Upper lobe of right lung (tissue), 1 donor: ENCODE measurements at regions not wholly inside any gene's neighbourhood (a gene's known extent, or its start where the extent isn't known, plus 50 kb on each side); places are given as distances from the start of the nearest gene placed in this dataset.

Experiments
- ATAC-seq: fragments of 200-7000 bp; cut with Tn5 transposase; one replicate; pipeline ENCODE4 v1.9.1; 2020; ENCODE audit warnings: mild to moderate bottlenecking, moderate library complexity
- DNase-seq: peaks from one replicate; pipeline ENCODE4 v3.0.0-alpha.2; 2020
- H3K27ac ChIP-seq: fragments of 200-600 bp; one replicate; pipeline ENCODE4 v1.8.0; 2022
- H3K27me3 ChIP-seq: fragments of 200-600 bp; one replicate; pipeline ENCODE4 v1.8.0; 2022; ENCODE audit warnings: mild to moderate bottlenecking
- H3K36me3 ChIP-seq: fragments of 200-600 bp; one replicate; pipeline ENCODE4 v1.8.0; 2022
- H3K4me1 ChIP-seq: fragments of 200-600 bp; one replicate; pipeline ENCODE4 v1.8.0; 2022
- H3K4me3 ChIP-seq: fragments of 200-600 bp; one replicate; pipeline ENCODE4 v1.8.0; 2022; ENCODE audit warnings: mild to moderate bottlenecking
- H3K9me3 ChIP-seq: fragments of 200-600 bp; one replicate; pipeline ENCODE4 v1.8.0; 2022
- CTCF ChIP-seq: fragments of 200-600 bp; IDR thresholded peaks from one replicate; pipeline ENCODE4 v1.8.0; 2022; ENCODE audit warnings: antibody characterized with exemption
- intact Hi-C: fragments of 100-400 bp; cut with DNase I; formaldehyde crosslinking; loops from one replicate; pipeline ENCODE4 v1.11.0; 2022
- donor health status: DM: no; HTN: yes; CAD: no; lungs with severe emphysema.

- Histone ChIP-seq H3K27ac (no peak overlapping the region), H3K4me3 (no peak overlapping the region), H3K4me1 (peaks cover 9% of the 10 kb centered on the region), H3K27me3 (no peaks in the 10 kb centered on the region), H3K9me3 (no peaks in the 10 kb centered on the region), H3K36me3 (no peaks in the 10 kb centered on the region)
- DNase-seq (no peak), ATAC-seq (peak; percentile 83)
- intact Hi-C loops: no loop called here
- no peak for TF ChIP-seq CTCF
These were observed 452.3 kb upstream of the ID2 start for GRCh38 chr2:8229546-8229986.

GRCh38 chr2:8230466-8230865, 451.4 kb upstream of the ID2 start:
- DNase-seq: no peak
- Histone ChIP-seq H3K27me3 (no peaks in the 10 kb centered on the region), H3K4me1 (peaks cover 9% of the 10 kb centered on the region), H3K27ac (no peak overlapping the region), H3K36me3 (no peaks in the 10 kb centered on the region), H3K9me3 (no peaks in the 10 kb centered on the region), H3K4me3 (no peak overlapping the region)
- intact Hi-C loops: no loop called here
- TF ChIP-seq CTCF: no peak
- no peak for ATAC-seq

GRCh38 chr2:8231902-8232301, 450.0 kb upstream of the ID2 start:
- Histone ChIP-seq H3K4me1 (peaks cover 9% of the 10 kb centered on the region), H3K9me3 (no peaks in the 10 kb centered on the region), H3K36me3 (no peaks in the 10 kb centered on the region), H3K27me3 (no peaks in the 10 kb centered on the region), H3K4me3 (no peak overlapping the region), H3K27ac (no peak overlapping the region)
- ATAC-seq: no peak
- no peak for TF ChIP-seq CTCF
- DNase-seq: no peak
- intact Hi-C loops: no loop called here

- H3K27me3 ChIP-seq: no peaks in the 10 kb centered on the region
- H3K27ac ChIP-seq: no peak overlapping the region
- DNase-seq (no peak), ATAC-seq (no peak)
- TF ChIP-seq CTCF: no peak
- H3K4me1 ChIP-seq: peaks cover 9% of the 10 kb centered on the region
- intact Hi-C loops: no loop called here
- H3K4me3 ChIP-seq: no peak overlapping the region
- no peaks in the 10 kb centered on the region for H3K36me3 ChIP-seq
- no peaks in the 10 kb centered on the region for H3K9me3 ChIP-seq
These were observed 449.0 kb upstream of the ID2 start for GRCh38 chr2:8232871-8233270.

- Histone ChIP-seq H3K36me3 (no peaks in the 10 kb centered on the region), H3K27ac (no peak overlapping the region), H3K4me3 (no peak overlapping the region), H3K4me1 (peaks cover 9% of the 10 kb centered on the region), H3K9me3 (no peaks in the 10 kb centered on the region), H3K27me3 (no peaks in the 10 kb centered on the region)
- DNase-seq: no peak
- intact Hi-C loops: no loop called here
- TF ChIP-seq CTCF: no peak
- peak; percentile 64 for ATAC-seq
These were observed 447.6 kb upstream of the ID2 start for GRCh38 chr2:8234253-8234652.

GRCh38 chr2:8234757-8235374, 447.0 kb upstream of the ID2 start:
- peaks cover 3% of the 10 kb centered on the region for H3K4me1 ChIP-seq
- H3K36me3 ChIP-seq: no peaks in the 10 kb centered on the region
- no peak for ATAC-seq
- no peak overlapping the region for H3K27ac ChIP-seq
- no peaks in the 10 kb centered on the region for H3K27me3 ChIP-seq
- no peak for TF ChIP-seq CTCF
- intact Hi-C loops: no loop called here
- no peak for DNase-seq
- H3K4me3 ChIP-seq: no peak overlapping the region
- no peaks in the 10 kb centered on the region for H3K9me3 ChIP-seq
